GM21786 (cell line): ENCODE measurements at regions not wholly inside any gene's neighbourhood (a gene's known extent, or its start where the extent isn't known, plus 50 kb on each side); places are given as distances from the start of the nearest gene placed in this dataset.

Source experiments
- ATAC-seq: cut with Tn5 transposase; IDR thresholded peaks from one replicate; pipeline ENCODE4 v1.9.1; 2021; ENCODE audit not compliant: unreplicated experiment

DNA sequence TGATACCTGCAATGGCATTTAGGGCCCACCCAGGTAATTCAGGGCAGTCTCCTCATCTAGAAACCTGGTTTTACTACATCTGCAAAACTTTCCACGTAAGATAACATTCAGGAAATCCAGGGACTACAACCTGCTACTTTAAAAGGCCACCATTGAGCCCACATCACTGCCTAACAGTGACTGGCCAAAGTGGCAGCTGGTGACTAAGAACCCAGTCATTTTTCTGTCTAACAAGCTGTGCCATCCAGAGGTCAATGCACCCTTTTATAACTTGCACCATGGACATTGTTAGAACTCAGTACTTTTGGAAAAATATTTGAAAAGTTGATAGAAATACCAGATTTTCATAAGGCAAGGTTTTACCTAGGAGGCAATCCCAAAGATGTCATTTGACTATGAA lies 492.4 kb downstream of the OTOL1 start:
- no peak for ATAC-seq

DNA sequence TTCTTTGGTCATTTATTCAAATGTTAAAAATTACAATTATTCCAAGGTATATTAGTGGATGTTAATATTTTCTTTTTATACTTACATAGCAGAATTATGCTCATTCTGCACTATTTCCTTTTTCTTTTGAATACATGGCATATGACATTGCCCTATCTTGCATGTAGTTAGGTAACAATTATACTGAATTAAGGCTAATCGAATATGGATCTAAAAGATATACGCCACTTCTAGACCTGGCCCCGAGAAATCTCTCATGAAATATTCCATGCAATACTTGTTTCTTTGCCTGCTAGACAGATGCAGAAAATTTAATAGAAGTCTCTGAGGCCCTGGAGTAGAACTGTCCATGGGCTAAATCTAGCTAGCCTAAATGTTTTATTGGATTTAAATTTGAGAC lies 493.4 kb downstream of the OTOL1 start:
- ATAC-seq: no peak

DNA sequence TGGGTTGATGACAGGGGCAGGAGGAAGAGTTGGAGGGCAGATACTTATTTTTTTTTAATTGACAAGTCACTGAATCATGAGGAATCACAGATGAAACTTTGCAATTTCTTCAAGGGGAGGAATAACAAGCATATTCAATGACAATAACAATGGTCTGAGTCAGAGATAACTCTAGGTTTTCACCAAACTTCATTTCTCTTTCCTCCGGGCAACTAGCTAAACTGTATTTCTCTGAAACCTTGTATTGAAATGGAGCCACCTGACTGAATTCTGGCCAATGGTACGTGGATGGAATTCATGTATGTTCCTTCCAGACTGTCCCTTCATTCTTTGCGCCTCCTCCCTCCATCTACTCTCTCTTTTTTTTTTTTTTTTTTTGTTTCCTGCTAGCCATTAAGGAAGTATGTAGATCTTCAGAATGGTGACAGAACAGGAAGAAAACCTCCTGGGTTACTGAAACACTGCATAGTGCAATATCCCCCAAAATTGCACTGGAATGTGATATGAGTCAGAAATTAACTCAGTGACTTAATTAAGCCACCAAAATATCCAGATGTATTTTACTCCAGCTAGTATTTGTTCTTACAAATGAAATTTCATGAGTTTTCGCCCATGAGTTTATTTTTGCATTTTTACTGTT lies 495.4 kb downstream of the OTOL1 start:
- no peak for ATAC-seq

DNA sequence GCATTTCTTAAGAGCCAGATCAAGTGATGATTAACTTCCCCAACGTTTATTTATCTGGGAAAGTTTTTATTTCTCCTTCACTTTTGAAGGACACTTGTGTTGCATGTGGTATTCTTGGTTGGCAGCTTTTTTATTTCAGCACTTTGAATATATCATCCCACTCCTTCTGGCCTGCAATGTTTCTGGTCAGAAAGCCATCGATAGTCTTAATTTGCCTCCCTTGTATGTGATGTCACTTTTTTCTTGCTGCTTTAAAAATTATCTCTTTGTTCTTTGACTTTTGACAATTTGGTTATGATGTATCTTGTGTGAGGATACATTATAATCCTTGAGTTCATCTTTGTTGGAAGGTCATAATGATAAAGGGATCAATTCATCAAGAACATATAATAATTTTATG lies 503.2 kb downstream of the OTOL1 start:
- ATAC-seq: no peak

DNA sequence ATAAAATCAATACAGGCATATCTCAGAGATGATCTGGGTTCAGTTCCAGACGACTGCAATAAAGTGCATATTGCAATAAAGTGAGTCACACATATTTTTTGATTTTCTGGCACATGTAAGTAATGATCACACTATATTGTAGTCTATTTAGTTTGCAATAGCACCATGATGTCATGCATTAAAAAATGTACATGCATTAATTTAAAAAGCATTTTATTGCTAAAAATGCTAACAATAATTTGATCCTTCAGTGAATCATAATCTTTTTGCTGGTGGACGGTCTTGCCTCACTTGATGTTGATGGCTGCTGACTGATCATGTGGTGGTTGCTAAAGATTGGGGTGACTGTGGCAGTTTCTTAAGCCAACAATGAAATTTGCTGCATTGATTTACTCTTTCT lies 511.1 kb downstream of the OTOL1 start:
- no peak for ATAC-seq

DNA sequence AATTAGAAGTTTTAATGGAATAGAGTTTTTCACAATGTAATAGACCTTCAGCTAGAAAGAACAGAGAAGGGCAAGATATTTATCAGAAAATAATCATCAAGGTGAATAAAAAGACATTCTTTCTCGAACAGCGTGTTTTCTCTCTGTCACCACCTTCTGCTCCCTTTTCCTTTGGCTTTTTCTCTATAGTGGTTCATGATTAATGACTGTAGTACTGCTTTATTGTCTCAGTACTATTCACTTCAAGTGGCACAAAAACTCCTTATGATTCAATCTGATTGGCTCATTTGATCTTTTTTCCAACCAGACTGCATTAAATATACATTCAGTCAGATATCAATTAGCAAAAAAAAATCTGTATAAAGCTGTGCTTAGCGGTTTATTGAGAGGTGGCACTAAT lies 516.0 kb downstream of the OTOL1 start:
- no peak for ATAC-seq

DNA sequence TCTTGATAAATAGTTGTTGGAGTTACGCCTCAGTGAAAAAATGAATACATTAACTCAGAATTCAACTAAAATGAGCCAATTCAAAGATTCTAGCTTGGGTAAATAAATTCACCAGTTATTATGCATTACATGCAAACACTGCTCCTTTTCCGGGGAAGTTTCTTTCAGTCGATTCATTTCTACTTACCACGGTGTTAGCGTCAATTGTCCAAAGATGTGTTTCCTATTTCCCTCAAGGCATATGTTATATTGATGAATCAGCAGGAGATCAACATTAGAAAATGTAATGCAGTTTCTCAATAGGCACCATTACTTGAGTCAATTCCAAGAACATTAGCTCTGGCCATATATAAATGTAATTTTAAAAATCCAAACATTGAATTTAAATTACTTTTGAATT lies 517.7 kb downstream of the OTOL1 start:
- no peak for ATAC-seq

DNA sequence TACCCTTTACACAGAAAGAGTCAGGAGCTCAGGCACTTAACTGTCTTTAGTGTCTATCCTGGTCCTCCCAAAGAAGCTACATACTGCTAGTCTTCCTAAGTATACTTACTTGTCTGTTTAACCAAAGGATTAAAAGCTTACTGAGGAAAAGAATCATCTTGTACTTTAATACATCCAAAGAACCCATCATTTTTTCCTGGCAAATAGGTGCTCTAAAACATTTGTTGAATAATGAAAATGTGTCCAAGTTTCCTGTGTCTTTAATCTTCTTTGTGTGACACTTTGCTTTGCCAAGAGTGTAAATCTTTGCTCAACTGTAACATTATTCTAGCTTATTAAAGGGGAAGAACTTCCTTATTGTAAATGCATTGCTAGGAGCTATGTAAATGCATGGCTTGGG lies 519.2 kb downstream of the OTOL1 start:
- ATAC-seq: no peak

DNA sequence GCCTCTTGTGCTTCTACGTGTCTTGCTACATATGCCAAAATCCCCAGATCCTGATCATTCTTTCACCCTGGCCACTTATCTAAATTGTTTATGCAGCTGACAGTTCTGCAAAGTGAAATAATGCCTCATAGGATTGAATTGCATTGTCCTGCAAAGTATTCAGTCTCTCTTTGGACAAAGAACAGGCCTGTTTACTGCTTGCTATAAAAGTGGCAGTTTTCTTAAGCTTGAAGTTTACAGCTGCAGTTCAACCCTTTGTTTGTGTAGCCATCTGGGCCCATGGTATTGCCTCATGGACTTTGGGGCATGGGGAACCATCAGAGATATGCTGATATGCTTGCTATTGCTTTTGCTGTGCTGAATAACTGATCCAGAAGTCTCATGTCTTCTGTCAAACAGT lies 523.2 kb downstream of the OTOL1 start:
- ATAC-seq: no peak

DNA sequence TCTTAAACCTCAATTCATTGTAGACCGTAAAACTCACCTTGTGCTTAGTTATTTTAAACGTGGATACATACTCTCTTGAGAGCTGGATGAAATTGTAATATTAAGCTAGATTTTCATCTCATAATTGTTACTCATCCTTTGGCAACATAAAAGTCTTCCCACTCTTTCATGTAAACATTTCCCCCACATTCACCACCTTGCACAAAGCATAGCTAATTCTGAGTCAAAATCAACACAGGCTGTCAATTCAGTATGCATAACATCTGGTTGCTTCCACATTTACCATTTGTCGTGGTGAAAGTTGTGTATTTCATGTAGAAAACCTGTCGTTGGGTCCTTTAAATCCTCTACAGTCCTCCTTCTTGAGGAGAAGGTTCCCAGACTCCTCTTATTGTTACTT lies 524.6 kb downstream of the OTOL1 start:
- no peak for ATAC-seq

DNA sequence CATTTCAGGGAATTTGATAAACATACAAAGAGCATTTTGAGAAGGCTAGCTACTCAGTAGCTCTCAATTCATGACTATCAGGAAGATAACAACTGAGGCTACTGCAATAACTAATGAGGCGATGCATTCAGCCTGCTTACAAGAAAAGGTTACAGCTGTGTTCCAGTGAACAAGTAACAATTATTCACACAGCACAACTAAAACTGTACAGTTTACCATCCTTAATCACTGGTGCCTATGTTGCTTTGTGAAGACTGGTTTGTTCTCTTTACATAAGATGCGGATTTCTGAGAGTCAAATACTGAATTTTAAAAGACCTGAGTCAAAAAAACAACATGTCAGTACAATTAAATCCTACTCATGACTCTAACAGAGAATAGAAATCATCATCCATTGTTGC lies 526.3 kb downstream of the OTOL1 start:
- no peak for ATAC-seq

DNA sequence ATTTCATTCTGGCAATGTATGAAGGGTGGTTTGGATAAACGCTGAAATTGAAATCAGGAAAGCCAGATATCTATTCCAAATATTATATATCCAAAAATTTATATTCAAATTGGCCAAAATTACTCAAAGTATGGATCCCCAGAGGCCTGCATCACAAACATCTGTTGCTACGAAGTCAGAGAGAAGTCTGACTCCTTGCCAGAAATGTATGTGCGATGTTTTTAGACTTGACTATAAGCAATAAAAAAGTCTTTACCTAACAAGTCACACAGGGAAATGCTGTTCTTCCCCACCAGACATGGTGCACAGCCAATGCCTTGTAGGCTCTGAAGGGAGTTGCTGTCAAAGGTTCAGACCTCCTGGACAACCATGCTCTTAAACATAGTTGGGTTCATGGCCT lies 533.1 kb downstream of the OTOL1 start:
- no peak for ATAC-seq

DNA sequence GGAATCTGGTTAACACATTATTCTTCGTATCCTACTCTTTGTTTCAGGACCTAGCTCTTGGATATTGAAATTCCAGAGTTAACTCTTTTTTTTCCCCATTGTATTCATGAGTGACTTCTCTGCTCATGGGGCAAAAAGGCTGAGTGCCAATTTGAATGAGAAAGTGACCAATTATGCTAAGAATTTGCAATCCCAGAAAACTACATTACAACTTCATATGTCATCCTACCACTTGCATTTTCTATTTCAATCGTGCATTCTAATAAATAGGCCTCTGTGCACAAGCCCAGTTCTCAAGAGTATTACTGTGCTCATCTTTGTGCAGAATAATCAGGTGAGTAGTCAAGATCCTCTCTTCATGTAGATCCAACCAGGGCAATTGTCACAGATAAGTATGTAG lies 537.8 kb downstream of the OTOL1 start:
- no peak for ATAC-seq

DNA sequence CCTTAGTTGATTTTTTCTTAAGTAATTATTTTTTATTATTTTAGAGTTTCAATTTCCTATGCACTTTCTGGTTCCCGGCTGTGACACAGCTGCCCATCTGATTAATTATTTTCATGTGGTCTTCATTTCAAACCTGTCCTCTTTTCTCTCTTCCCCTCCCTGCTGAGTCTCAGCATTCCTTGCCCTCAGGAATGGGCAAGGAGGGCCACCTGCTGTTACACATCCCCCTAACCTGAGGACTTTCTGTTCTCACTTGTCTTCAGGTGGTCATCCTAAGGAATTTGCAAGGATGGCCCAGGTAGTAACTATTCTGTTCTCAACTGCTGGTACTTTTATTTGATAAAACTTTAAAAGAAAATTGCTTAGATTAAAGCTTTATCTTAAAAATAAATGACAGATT lies 545.0 kb downstream of the OTOL1 start:
- no peak for ATAC-seq

DNA sequence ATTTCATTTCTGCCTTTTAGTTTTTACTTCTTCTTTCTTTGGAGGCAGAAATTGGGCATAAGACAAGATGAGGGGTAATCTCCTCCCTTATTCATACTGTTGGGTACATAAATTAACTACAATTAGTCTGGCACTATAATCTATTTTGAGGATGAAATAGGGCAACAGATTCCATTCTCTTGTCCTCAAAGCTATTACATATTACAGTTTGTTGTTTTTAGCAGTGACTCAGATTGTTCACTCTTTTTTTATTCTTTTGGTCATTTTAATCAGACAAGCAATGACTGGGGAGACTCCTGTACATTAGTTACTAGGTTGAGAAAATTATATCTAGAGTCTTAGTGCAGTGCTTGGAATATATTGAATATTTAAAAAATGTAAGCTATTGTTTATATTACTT lies 556.0 kb downstream of the OTOL1 start:
- no peak for ATAC-seq

DNA sequence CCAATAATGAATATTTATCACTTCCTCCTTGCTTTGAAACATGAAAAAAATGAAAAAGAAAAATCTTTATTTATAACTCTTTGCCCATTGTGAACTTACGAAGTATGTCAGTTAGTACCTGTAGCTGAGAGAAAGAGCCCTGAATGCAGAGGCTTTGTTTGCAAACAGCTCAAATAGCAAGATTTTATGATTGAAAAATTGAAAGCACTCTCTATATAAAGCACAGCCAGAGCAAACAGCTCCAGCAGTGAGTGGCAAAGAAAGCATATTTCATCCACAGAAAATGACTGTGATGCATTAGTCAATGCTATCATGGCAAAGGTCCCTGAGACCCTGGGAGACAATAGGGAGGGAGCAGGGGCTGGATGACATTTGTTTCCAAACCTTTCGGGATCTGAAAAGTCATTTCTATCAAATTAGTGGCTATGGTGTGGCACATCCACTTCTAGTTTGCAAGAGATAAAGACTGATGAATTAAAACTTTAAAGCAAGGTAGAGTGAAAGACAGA lies 576.1 kb downstream of the OTOL1 start:
- ATAC-seq: no peak

DNA sequence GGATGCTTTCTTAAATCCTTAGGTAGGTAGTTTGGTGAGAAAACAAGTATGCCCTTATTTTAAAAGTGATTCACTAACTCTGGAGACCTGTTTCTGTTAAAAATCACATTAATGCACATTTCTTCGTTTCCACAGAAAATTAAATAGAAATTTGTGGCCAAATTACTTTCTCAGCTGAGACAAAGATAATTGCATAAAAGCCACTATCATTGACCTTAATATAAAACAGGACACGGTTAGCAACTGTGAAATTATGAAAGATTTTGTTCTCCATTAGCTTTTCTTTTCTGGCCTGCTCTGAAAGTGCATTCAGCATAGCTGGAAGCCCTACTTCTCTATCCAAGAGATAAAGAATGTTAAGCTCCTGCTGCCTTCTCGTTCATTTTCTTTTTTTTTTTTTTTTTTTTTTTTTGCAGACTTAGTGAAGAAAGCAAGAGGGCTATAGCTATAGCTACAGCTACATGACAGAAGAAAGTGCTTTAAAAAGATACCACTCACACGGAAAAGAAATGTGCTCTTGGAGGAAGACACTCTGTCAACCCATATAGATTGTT lies 576.9 kb downstream of the OTOL1 start:
- no peak for ATAC-seq

DNA sequence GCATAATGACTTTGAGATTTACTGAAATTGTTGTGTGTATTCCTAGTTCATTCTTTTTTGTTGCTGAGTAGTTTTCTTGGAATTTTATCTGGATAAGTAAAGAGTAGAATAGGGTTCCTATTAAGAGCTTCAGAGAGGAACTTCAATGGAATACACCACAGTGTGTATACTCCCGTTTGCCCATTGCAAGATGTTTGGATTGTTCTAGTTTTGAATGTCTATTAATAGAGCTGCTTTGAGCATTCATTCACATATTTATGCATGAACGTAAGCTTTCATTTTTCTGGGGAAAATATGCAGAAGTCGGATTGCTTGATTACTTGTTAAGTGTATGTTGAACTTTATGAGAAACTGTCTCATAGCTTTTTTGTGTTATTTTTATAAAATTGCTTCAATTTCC lies 580.5 kb downstream of the OTOL1 start:
- no peak for ATAC-seq

DNA sequence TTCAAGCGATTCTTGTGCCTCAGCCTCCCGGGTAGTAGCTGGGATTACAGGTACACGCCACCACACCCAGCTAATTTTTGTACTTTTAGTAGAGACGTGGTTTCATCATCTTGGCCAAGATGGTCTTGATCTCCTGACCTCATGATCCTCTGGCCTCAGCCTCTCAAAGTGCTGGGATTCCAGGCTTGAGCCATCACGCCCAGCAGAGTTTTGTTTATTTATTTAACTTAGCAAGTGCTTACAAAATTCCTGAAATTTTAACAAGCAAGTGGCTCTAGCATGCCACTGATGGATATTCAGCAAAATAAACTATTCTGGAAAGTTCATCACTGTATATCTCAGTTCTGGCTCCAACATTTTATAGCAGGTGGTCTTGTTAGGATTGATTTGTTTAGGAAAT lies 585.9 kb downstream of the OTOL1 start:
- no peak for ATAC-seq

DNA sequence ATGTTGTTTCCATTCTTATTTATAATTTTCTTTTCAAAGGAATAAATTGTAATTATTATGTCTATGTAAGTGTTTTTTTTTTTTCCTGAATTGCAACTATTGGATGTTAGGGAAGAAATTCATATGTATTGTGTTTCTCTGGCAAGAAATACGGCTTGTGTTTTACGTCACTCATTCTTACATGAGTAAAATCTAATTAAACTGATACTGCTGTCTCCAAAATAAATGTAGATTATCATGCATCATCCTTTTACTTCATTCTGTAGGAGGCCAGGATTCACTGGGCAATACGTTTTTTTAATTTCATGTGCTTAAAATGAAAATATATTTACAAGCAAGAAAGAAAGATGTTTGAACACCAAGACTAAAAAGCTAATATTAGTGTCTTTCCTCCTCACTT lies 590.8 kb downstream of the OTOL1 start:
- no peak for ATAC-seq

DNA sequence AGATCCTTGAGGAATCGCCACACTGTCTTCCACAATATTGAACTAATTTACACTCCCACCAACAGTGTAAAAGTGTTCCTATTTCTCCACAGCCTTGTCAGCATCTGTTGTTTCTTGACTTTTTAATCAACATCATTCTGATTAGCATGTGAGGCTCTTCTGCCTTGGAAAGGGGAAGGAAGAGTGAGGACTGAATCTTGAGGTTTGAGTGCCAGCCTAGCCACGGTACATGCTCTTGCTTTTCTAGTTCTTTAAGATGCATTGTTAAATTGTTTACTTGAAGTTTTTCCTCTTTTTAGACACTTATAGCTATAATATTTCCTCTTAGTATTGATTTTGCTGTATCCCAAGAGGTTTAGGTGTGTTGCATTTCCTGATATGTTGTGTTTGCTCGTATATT lies 596.1 kb downstream of the OTOL1 start:
- ATAC-seq: no peak

DNA sequence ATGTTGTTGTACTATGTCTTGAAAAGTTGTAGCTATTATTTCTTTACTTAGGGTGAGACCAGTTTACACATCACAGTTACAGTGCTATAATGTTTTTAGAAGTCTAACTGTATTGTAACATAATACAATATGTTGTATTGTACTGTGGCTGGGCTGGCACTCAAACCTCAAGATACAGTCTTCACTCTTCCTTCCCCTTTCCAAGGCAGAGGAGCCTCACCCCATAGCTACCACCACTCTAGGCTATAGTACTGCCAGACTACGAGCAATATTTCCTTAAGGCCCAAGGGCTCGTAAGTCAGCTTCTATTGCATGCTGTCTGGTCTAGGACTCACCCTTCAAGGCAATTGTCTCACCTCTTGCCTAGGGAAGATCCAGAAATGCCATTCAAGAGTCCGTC lies 597.7 kb downstream of the OTOL1 start:
- ATAC-seq: no peak

DNA sequence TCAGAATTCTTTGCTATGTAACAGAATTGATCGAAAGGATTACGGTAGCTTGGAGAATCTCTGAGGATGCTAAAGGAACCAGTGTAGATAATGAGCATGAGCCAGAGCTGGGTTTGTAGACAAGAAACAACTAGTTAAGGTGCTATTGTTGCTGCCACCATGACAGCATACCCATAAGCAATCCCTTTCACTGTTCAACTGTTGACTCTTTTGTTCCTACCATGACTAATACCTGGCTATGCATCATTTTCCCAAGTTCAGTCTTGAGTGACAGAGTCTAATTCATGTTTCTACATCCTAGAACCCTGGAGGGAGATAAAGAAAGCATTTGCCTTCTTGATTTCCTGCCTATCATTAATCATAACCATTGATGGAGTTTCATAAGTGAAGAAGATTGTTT lies 600.3 kb downstream of the OTOL1 start:
- ATAC-seq: no peak
